A549 (cell line): ENCODE measurements at regions not wholly inside any gene's neighbourhood (a gene's known extent, or its start where the extent isn't known, plus 50 kb on each side); places are given as distances from the start of the nearest gene placed in this dataset.

Source experiments
- EP300 ChIP-seq, 2 experiments: fragments of >200 bp; sonication (Bioruptor Twin); formaldehyde crosslinking; IDR thresholded peaks; 2 replicates in 1 of 2; 3 replicates in 1 of 2; pipeline ENCODE4 v1.6.1; 2016 to 2017
- MYC ChIP-seq: IDR thresholded peaks from 2 replicates; pipeline ENCODE4 v1.6.1; 2012; ENCODE audit warnings: mild to moderate bottlenecking, inconsistent platforms, low read length, improper control_type of control experiment, borderline replicate concordance
- POLR2A ChIP-seq: IDR thresholded peaks from 2 replicates; pipeline ENCODE4 v1.6.1; 2012; ENCODE audit warnings: mild to moderate bottlenecking, low read length
- RAD21 ChIP-seq, 2 experiments: fragments of >200 bp in 1 of 2; sonication (Bioruptor Twin) in 1 of 2; formaldehyde crosslinking in 1 of 2; IDR thresholded peaks in 1 of 2; conservative IDR thresholded peaks in 1 of 2; 2 replicates in 1 of 2; 3 replicates in 1 of 2; pipeline ENCODE4 v1.6.1; 2012 to 2018; ENCODE audit warnings: inconsistent platforms in 1 of 2
- RCOR1 ChIP-seq: fragments of 150-350 bp; IDR thresholded peaks from 2 replicates; pipeline ENCODE4 v1.6.1; 2014; ENCODE audit warnings: antibody characterized with exemption, low read length, low read depth
- RFX5 ChIP-seq: fragments of 450-650 bp; IDR thresholded peaks from 2 replicates; pipeline ENCODE4 v1.7.1; 2014; ENCODE audit warnings: antibody characterized with exemption, mild to moderate bottlenecking, moderate library complexity
- RNF2 ChIP-seq: fragments of 200-600 bp; sonication (generic); IDR thresholded peaks from 2 replicates; pipeline ENCODE4 v1.6.1; 2016; ENCODE audit warnings: low read depth, mild to moderate bottlenecking, antibody characterized with exemption, moderate library complexity, borderline replicate concordance
- SMC3 ChIP-seq: fragments of >200 bp; sonication (Bioruptor Twin); formaldehyde crosslinking; IDR thresholded peaks from 3 replicates; pipeline ENCODE4 v1.6.1; 2018; ENCODE audit warnings: inconsistent platforms
- TP53 ChIP-seq: fragments of 250-450 bp; sonication (Bioruptor Pico); IDR thresholded peaks from 2 replicates; pipeline ENCODE4 v1.5.0; 2021; ENCODE audit warnings: mild to moderate bottlenecking, moderate library complexity
- TF ChIP-seq, protein P1 (sequence below): fragments of 200-600 bp; sonication (generic); IDR thresholded peaks from 2 replicates; pipeline ENCODE4 v1.6.1; 2016; ENCODE audit warnings: antibody characterized with exemption, mild to moderate bottlenecking, moderate library complexity
- TF ChIP-seq, protein P2 (sequence below): fragments of >200 bp; sonication (Bioruptor Twin); formaldehyde crosslinking; IDR thresholded peaks from 3 replicates; pipeline ENCODE4 v1.5.1; 2016

DNA sequence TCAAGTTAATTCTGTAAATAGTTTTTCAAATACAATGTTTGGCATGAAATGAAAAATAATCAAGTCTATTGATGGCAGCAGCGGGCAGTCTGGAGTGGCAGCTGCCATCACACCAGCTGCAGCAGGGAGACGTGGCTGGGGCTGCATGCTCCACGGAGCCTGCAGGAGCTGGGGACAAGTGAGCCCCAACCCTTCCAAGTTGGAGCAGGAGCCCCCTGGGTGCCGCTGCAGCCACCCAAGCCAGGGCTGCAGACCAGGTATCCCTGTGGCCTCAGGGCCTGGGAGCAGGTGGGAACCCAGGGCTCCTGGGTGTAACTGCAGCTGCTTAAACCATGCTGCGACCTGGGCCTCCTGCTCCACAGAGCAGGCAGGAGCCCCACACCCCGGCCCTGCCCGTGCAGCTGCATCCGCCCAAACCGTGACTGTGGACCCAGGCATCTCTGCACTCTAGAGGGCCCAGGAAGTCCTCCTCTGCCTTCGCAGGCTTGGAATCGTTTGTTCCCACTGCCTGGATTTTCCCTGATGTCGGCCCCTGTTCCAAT, 257.4 kb downstream of the PLOD2 start:
- TF ChIP-seq, protein P1, sequence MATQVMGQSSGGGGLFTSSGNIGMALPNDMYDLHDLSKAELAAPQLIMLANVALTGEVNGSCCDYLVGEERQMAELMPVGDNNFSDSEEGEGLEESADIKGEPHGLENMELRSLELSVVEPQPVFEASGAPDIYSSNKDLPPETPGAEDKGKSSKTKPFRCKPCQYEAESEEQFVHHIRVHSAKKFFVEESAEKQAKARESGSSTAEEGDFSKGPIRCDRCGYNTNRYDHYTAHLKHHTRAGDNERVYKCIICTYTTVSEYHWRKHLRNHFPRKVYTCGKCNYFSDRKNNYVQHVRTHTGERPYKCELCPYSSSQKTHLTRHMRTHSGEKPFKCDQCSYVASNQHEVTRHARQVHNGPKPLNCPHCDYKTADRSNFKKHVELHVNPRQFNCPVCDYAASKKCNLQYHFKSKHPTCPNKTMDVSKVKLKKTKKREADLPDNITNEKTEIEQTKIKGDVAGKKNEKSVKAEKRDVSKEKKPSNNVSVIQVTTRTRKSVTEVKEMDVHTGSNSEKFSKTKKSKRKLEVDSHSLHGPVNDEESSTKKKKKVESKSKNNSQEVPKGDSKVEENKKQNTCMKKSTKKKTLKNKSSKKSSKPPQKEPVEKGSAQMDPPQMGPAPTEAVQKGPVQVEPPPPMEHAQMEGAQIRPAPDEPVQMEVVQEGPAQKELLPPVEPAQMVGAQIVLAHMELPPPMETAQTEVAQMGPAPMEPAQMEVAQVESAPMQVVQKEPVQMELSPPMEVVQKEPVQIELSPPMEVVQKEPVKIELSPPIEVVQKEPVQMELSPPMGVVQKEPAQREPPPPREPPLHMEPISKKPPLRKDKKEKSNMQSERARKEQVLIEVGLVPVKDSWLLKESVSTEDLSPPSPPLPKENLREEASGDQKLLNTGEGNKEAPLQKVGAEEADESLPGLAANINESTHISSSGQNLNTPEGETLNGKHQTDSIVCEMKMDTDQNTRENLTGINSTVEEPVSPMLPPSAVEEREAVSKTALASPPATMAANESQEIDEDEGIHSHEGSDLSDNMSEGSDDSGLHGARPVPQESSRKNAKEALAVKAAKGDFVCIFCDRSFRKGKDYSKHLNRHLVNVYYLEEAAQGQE: no peak
- TF ChIP-seq, protein P2, sequence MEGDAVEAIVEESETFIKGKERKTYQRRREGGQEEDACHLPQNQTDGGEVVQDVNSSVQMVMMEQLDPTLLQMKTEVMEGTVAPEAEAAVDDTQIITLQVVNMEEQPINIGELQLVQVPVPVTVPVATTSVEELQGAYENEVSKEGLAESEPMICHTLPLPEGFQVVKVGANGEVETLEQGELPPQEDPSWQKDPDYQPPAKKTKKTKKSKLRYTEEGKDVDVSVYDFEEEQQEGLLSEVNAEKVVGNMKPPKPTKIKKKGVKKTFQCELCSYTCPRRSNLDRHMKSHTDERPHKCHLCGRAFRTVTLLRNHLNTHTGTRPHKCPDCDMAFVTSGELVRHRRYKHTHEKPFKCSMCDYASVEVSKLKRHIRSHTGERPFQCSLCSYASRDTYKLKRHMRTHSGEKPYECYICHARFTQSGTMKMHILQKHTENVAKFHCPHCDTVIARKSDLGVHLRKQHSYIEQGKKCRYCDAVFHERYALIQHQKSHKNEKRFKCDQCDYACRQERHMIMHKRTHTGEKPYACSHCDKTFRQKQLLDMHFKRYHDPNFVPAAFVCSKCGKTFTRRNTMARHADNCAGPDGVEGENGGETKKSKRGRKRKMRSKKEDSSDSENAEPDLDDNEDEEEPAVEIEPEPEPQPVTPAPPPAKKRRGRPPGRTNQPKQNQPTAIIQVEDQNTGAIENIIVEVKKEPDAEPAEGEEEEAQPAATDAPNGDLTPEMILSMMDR: no peak
- no peak for TF ChIP-seq RAD21 (conservative IDR thresholded peaks at IDR 0.05 in 1 of 2, IDR thresholded peaks at IDR 0.05 in 1 of 2)
- TF ChIP-seq RNF2: no peak
- no peak for TF ChIP-seq RCOR1
- no peak for TF ChIP-seq TP53 (CRISPR knock-in tag)
- TF ChIP-seq RFX5: no peak
- no peak for TF ChIP-seq POLR2A
- no peak for TF ChIP-seq EP300 (IDR thresholded peaks at IDR 0.05)
- TF ChIP-seq MYC: no peak
- no peak for TF ChIP-seq SMC3
